HG03196 (cell line): ENCODE measurements at regions not wholly inside any gene's neighbourhood (a gene's known extent, or its start where the extent isn't known, plus 50 kb on each side); places are given as distances from the start of the nearest gene placed in this dataset.
"Not testable (repeated sequence)": the region's sequence is repeated elsewhere in the genome, so short reads cannot be mapped to it uniquely, and the experiment has no call there.

ENCODE experiments used
- ATAC-seq: cut with Tn5 transposase; IDR thresholded peaks from one replicate; pipeline ENCODE4 v1.9.1; 2021; ENCODE audit not compliant: unreplicated experiment

- no peak for ATAC-seq
Observed at GRCh38 chr6:53446151-53446550, 97.4 kb upstream of the ELOVL5 start.

GRCh38 chr6:53441761-53442160 lies 93.0 kb upstream of the ELOVL5 start:
- no peak for ATAC-seq

- no peak for ATAC-seq
Observed at GRCh38 chr6:53441035-53441493, 92.3 kb upstream of the ELOVL5 start.

- ATAC-seq, result no peak
Observed at GRCh38 chr6:53440336-53440945, 91.7 kb upstream of the ELOVL5 start.

GRCh38 chr6:53439556-53439955 lies 90.8 kb upstream of the ELOVL5 start:
- ATAC-seq, result no peak

GRCh38 chr6:53437557-53438202 lies 88.9 kb upstream of the ELOVL5 start:
- ATAC-seq, result no peak

- ATAC-seq, result no peak
Observed at GRCh38 chr6:53436526-53437303, 88.0 kb upstream of the ELOVL5 start.

GRCh38 chr6:53433951-53434285 lies 85.2 kb upstream of the ELOVL5 start:
- no peak for ATAC-seq

GRCh38 chr6:53433261-53433950 lies 84.7 kb upstream of the ELOVL5 start:
- ATAC-seq, result no peak

GRCh38 chr6:53432318-53433161 lies 83.8 kb upstream of the ELOVL5 start:
- ATAC-seq, result no peak

GRCh38 chr6:53431704-53432103 lies 83.0 kb upstream of the ELOVL5 start:
- no peak for ATAC-seq

GRCh38 chr6:53429401-53429800 lies 80.7 kb upstream of the ELOVL5 start:
- no peak for ATAC-seq

- ATAC-seq, result no peak
Observed at GRCh38 chr6:53428886-53429285, 80.1 kb upstream of the ELOVL5 start.

GRCh38 chr6:53426667-53427270 lies 78.0 kb upstream of the ELOVL5 start:
- ATAC-seq, result peak; percentile 91

- ATAC-seq, result no peak
Observed at GRCh38 chr6:53426117-53426516, 77.4 kb upstream of the ELOVL5 start.

GRCh38 chr6:53424976-53425718 lies 76.4 kb upstream of the ELOVL5 start:
- ATAC-seq, result no peak

GRCh38 chr6:53424300-53424699 lies 75.5 kb upstream of the ELOVL5 start:
- ATAC-seq, result no peak

GRCh38 chr6:53423560-53423959 lies 74.8 kb upstream of the ELOVL5 start:
- not testable (repeated sequence) for ATAC-seq

- no peak for ATAC-seq
Observed at GRCh38 chr6:53419026-53419425, 70.3 kb upstream of the ELOVL5 start.

- ATAC-seq, result no peak
Observed at GRCh38 chr6:53418288-53418687, 69.5 kb upstream of the ELOVL5 start.
